ENCODE measurements at regions not wholly inside any gene's neighbourhood (a gene's known extent, or its start where the extent isn't known, plus 50 kb on each side); places are given as distances from the start of the nearest gene placed in this dataset.

GRCh38 chr1:82487778-82488177 lies 687.0 kb downstream of the ADGRL2 start:
- ATAC-seq (replicated peaks in 1 of 4) = no peak
- H3K4me3 Mint-ChIP-seq = no peak overlapping the region
- peaks cover 0 to 6% (median 6%) of the 10 kb centered on the region in 3 donors for H3K9me3 Mint-ChIP-seq
- ChIA-PET CTCF (no interaction called here), POLR2A (no interaction called here)
- H3K36me3 Mint-ChIP-seq = no peaks in the 10 kb centered on the region
- no peaks in the 10 kb centered on the region for H3K27me3 ChIP-seq (replicated peaks in 1 of 2; ENCODE audit: control insufficient read depth in 2 of 2, extremely low read depth in 1 of 2, insufficient read depth in 2 of 2, low read length in 1 of 2)
- DNase-seq = no peak
- peaks cover 0 to 6% of the 10 kb centered on the region in 2 donors for H3K27me3 Mint-ChIP-seq
- no CpG with 5 or more reads among the region's 3 CpGs for WGBS (ENCODE audit: insufficient coverage)
- no peak overlapping the region for H3K27ac ChIP-seq (ENCODE audit: low read length)
- H3K36me3 ChIP-seq (ENCODE audit: control insufficient read depth in 2 of 2, extremely low read depth in 1 of 2, insufficient read depth in 1 of 2, low read length in 1 of 2) = no peaks in the 10 kb centered on the region
- H3K4me1 Mint-ChIP-seq = no peaks in the 10 kb centered on the region
- no peak overlapping the region for H3K27ac Mint-ChIP-seq
- no peak overlapping the region for H3K4me3 ChIP-seq (ENCODE audit: control insufficient read depth in 1 of 2, extremely low read depth in 1 of 2, low read length in 1 of 2)
- H3K9me3 ChIP-seq = no peaks in the 10 kb centered on the region
- H3K4me1 ChIP-seq (ENCODE audit: control insufficient read depth in 1 of 2, extremely low read depth in 1 of 2, insufficient read depth in 2 of 2, low read length in 2 of 2) = no peaks in the 10 kb centered on the region

GRCh38 chr1:82486969-82487368 lies 686.2 kb downstream of the ADGRL2 start:
- no peaks in the 10 kb centered on the region for H3K9me3 ChIP-seq
- H3K4me1 Mint-ChIP-seq = no peaks in the 10 kb centered on the region
- no peaks in the 10 kb centered on the region for H3K36me3 Mint-ChIP-seq
- H3K4me1 ChIP-seq (ENCODE audit: control insufficient read depth in 1 of 2, extremely low read depth in 1 of 2, insufficient read depth in 2 of 2, low read length in 2 of 2) = no peaks in the 10 kb centered on the region
- ChIA-PET POLR2A (no interaction called here), CTCF (no interaction called here)
- DNase-seq (no peak), ATAC-seq (replicated peaks in 1 of 4) (no peak)
- peaks cover 0 to 6% of the 10 kb centered on the region in 2 donors for H3K27me3 Mint-ChIP-seq
- no peaks in the 10 kb centered on the region for H3K36me3 ChIP-seq (ENCODE audit: control insufficient read depth in 2 of 2, extremely low read depth in 1 of 2, insufficient read depth in 1 of 2, low read length in 1 of 2)
- H3K9me3 Mint-ChIP-seq = peaks cover 0 to 4% (median 3%) of the 10 kb centered on the region in 3 donors
- H3K27ac Mint-ChIP-seq = no peak overlapping the region
- no peak overlapping the region for H3K27ac ChIP-seq (ENCODE audit: low read length)
- H3K27me3 ChIP-seq (replicated peaks in 1 of 2; ENCODE audit: control insufficient read depth in 2 of 2, extremely low read depth in 1 of 2, insufficient read depth in 2 of 2, low read length in 1 of 2) = no peaks in the 10 kb centered on the region
- H3K4me3 Mint-ChIP-seq = no peak overlapping the region
- no peak overlapping the region for H3K4me3 ChIP-seq (ENCODE audit: control insufficient read depth in 1 of 2, extremely low read depth in 1 of 2, low read length in 1 of 2)

- no peak for ATAC-seq (replicated peaks in 1 of 4)
- CTCF ChIA-PET = no interaction called here
- WGBS (ENCODE audit: insufficient coverage) = 83% methylated on average over 1 of the region's 5 CpGs
- Mint-ChIP-seq H3K27me3 (peaks cover 0 to 6% of the 10 kb centered on the region in 2 donors), H3K4me3 (no peak overlapping the region), H3K9me3 (peaks cover 0 to 3% (median 3%) of the 10 kb centered on the region in 3 donors), H3K36me3 (no peaks in the 10 kb centered on the region), H3K4me1 (no peaks in the 10 kb centered on the region), H3K27ac (no peak overlapping the region)
- DNase-seq = no peak
- H3K4me3 ChIP-seq (ENCODE audit: control insufficient read depth in 1 of 2, extremely low read depth in 1 of 2, low read length in 1 of 2) = no peak overlapping the region
- POLR2A ChIA-PET = no interaction called here
- no peaks in the 10 kb centered on the region for H3K36me3 ChIP-seq (ENCODE audit: control insufficient read depth in 2 of 2, extremely low read depth in 1 of 2, insufficient read depth in 1 of 2, low read length in 1 of 2)
- H3K4me1 ChIP-seq (ENCODE audit: control insufficient read depth in 1 of 2, extremely low read depth in 1 of 2, insufficient read depth in 2 of 2, low read length in 2 of 2) = no peaks in the 10 kb centered on the region
- H3K27ac ChIP-seq (ENCODE audit: low read length) = no peak overlapping the region
- H3K27me3 ChIP-seq (replicated peaks in 1 of 2; ENCODE audit: control insufficient read depth in 2 of 2, extremely low read depth in 1 of 2, insufficient read depth in 2 of 2, low read length in 1 of 2) = no peaks in the 10 kb centered on the region
- H3K9me3 ChIP-seq = no peaks in the 10 kb centered on the region
Measured at GRCh38 chr1:82486468-82486867, 685.7 kb downstream of the ADGRL2 start.

GRCh38 chr1:82485591-82486369 lies 685.0 kb downstream of the ADGRL2 start:
- no peaks in the 10 kb centered on the region for H3K36me3 Mint-ChIP-seq
- Histone ChIP-seq H3K27ac (ENCODE audit: low read length) (no peak overlapping the region), H3K27me3 (replicated peaks in 1 of 2; ENCODE audit: control insufficient read depth in 2 of 2, extremely low read depth in 1 of 2, insufficient read depth in 2 of 2, low read length in 1 of 2) (no peaks in the 10 kb centered on the region), H3K4me3 (ENCODE audit: control insufficient read depth in 1 of 2, extremely low read depth in 1 of 2, low read length in 1 of 2) (no peak overlapping the region), H3K9me3 (no peaks in the 10 kb centered on the region), H3K36me3 (ENCODE audit: control insufficient read depth in 2 of 2, extremely low read depth in 1 of 2, insufficient read depth in 1 of 2, low read length in 1 of 2) (no peaks in the 10 kb centered on the region), H3K4me1 (ENCODE audit: control insufficient read depth in 1 of 2, extremely low read depth in 1 of 2, insufficient read depth in 2 of 2, low read length in 2 of 2) (no peaks in the 10 kb centered on the region)
- H3K9me3 Mint-ChIP-seq = peaks cover 0 to 3% (median 3%) of the 10 kb centered on the region in 3 donors
- ATAC-seq (replicated peaks in 1 of 4) (no peak), DNase-seq (no peak)
- H3K4me3 Mint-ChIP-seq = no peak overlapping the region
- 100% methylated on average over 1 of the region's 4 CpGs for WGBS (ENCODE audit: insufficient coverage)
- H3K4me1 Mint-ChIP-seq = no peaks in the 10 kb centered on the region
- ChIA-PET CTCF (no interaction called here), POLR2A (no interaction called here)
- peaks cover 0 to 6% of the 10 kb centered on the region in 2 donors for H3K27me3 Mint-ChIP-seq
- no peak overlapping the region for H3K27ac Mint-ChIP-seq

GRCh38 chr1:82483146-82483545 lies 682.4 kb downstream of the ADGRL2 start:
- no peak overlapping the region for H3K27ac ChIP-seq (ENCODE audit: low read length)
- WGBS (ENCODE audit: insufficient coverage) = 63% methylated on average over 1 of the region's 5 CpGs
- CTCF ChIA-PET = no interaction called here

GRCh38 chr1:82478916-82479315 lies 678.2 kb downstream of the ADGRL2 start:
- peaks cover 4 to 9% (median 7%) of the 10 kb centered on the region in 3 donors for H3K9me3 Mint-ChIP-seq
- Histone ChIP-seq H3K4me3 (ENCODE audit: control insufficient read depth in 1 of 2, extremely low read depth in 1 of 2, low read length in 1 of 2) (no peak overlapping the region), H3K27me3 (replicated peaks in 1 of 2; ENCODE audit: control insufficient read depth in 2 of 2, extremely low read depth in 1 of 2, insufficient read depth in 2 of 2, low read length in 1 of 2) (no peaks in the 10 kb centered on the region), H3K4me1 (ENCODE audit: control insufficient read depth in 1 of 2, extremely low read depth in 1 of 2, insufficient read depth in 2 of 2, low read length in 2 of 2) (no peaks in the 10 kb centered on the region), H3K27ac (ENCODE audit: low read length) (no peak overlapping the region), H3K36me3 (ENCODE audit: control insufficient read depth in 2 of 2, extremely low read depth in 1 of 2, insufficient read depth in 1 of 2, low read length in 1 of 2) (no peaks in the 10 kb centered on the region), H3K9me3 (no peaks in the 10 kb centered on the region)
- DNase-seq (no peak), ATAC-seq (replicated peaks in 1 of 4) (no peak)
- no peak overlapping the region for H3K27ac Mint-ChIP-seq
- no peaks in the 10 kb centered on the region for H3K36me3 Mint-ChIP-seq
- H3K4me3 Mint-ChIP-seq = no peak overlapping the region
- 50% methylated on average over 1 of the region's 3 CpGs for WGBS (ENCODE audit: insufficient coverage)
- CTCF ChIA-PET = no interaction called here
- peaks cover 0 to 6% of the 10 kb centered on the region in 2 donors for H3K27me3 Mint-ChIP-seq
- POLR2A ChIA-PET = no interaction called here
- no peaks in the 10 kb centered on the region for H3K4me1 Mint-ChIP-seq

More at GRCh38 chr1:82483146-82483545, 682.4 kb downstream of the ADGRL2 start:
- H3K36me3 ChIP-seq (ENCODE audit: control insufficient read depth in 2 of 2, extremely low read depth in 1 of 2, insufficient read depth in 1 of 2, low read length in 1 of 2) = no peaks in the 10 kb centered on the region
- Mint-ChIP-seq H3K27me3 (peaks cover 0 to 6% of the 10 kb centered on the region in 2 donors), H3K36me3 (no peaks in the 10 kb centered on the region), H3K9me3 (peaks cover 0 to 3% (median 3%) of the 10 kb centered on the region in 3 donors), H3K4me1 (no peaks in the 10 kb centered on the region), H3K4me3 (no peak overlapping the region), H3K27ac (no peak overlapping the region)
- no peak for DNase-seq
- no peaks in the 10 kb centered on the region for H3K9me3 ChIP-seq
- no peak overlapping the region for H3K4me3 ChIP-seq (ENCODE audit: control insufficient read depth in 1 of 2, extremely low read depth in 1 of 2, low read length in 1 of 2)
- no peaks in the 10 kb centered on the region for H3K4me1 ChIP-seq (ENCODE audit: control insufficient read depth in 1 of 2, extremely low read depth in 1 of 2, insufficient read depth in 2 of 2, low read length in 2 of 2)
- no peak for ATAC-seq (replicated peaks in 1 of 4)
- H3K27me3 ChIP-seq (replicated peaks in 1 of 2; ENCODE audit: control insufficient read depth in 2 of 2, extremely low read depth in 1 of 2, insufficient read depth in 2 of 2, low read length in 1 of 2) = no peaks in the 10 kb centered on the region
- POLR2A ChIA-PET = no interaction called here

Measured in T-cell (primary cell).